Suprapubic skin (tissue), 4 donors: ENCODE measurements at regions not wholly inside any gene's neighbourhood (a gene's known extent, or its start where the extent isn't known, plus 50 kb on each side); places are given as distances from the start of the nearest gene placed in this dataset.

Experiments
- DNase-seq, 2 donors: peaks; one replicate each; pipeline ENCODE4 v3.0.0-alpha.2; 2019; ENCODE audit warnings: low spot score in 2 of 2
- H3K27ac ChIP-seq: fragments of 200-600 bp; sonication (generic); one replicate; pipeline ENCODE4 v1.5.1; 2019
- H3K27me3 ChIP-seq: fragments of 200-600 bp; sonication (generic); one replicate; pipeline ENCODE4 v1.5.1; 2019
- H3K36me3 ChIP-seq: fragments of 200-600 bp; sonication (generic); one replicate; pipeline ENCODE4 v1.5.1; 2019
- H3K4me1 ChIP-seq: fragments of 200-600 bp; sonication (generic); one replicate; pipeline ENCODE4 v1.5.1; 2019
- H3K4me3 ChIP-seq: fragments of 200-600 bp; sonication (generic); one replicate; pipeline ENCODE4 v1.5.1; 2019; ENCODE audit warnings: mild to moderate bottlenecking
- H3K9me3 ChIP-seq: fragments of 200-600 bp; sonication (generic); one replicate; pipeline ENCODE4 v1.5.1; 2019
- EP300 ChIP-seq: sonication (generic); formaldehyde crosslinking; IDR thresholded peaks from one replicate; pipeline ENCODE4 v1.6.1; 2017; ENCODE audit warnings: antibody characterized with exemption
- POLR2A ChIP-seq, 2 donors: fragments of 450-650 bp; IDR thresholded peaks; one replicate each; pipeline ENCODE4 v1.6.1; 2017; ENCODE audit warnings: antibody characterized with exemption in 2 of 2, mild to moderate bottlenecking in 2 of 2, moderate library complexity in 2 of 2
- POLR2AphosphoS5 ChIP-seq, 3 donors: sonication (generic); formaldehyde crosslinking; IDR thresholded peaks; one replicate each; pipeline ENCODE4 v1.6.1; 2017; ENCODE audit warnings: antibody characterized with exemption in 3 of 3
- WGBS: methylation state at CpG from one replicate; pipeline ENCODE4 v1.1.5; 2018; 5-methylcytosine and 5-hydroxymethylcytosine counted together
- TF ChIP-seq, protein P1 (sequence below), 2 donors: fragments of 200-600 bp in 1 of 2; fragments of 450-650 bp in 1 of 2; sonication (generic) in 1 of 2; IDR thresholded peaks; one replicate each; pipeline ENCODE4 v1.5.1; 2016 to 2019; ENCODE audit warnings: antibody characterized with exemption in 2 of 2, mild to moderate bottlenecking in 1 of 2, moderate library complexity in 1 of 2

DNA sequence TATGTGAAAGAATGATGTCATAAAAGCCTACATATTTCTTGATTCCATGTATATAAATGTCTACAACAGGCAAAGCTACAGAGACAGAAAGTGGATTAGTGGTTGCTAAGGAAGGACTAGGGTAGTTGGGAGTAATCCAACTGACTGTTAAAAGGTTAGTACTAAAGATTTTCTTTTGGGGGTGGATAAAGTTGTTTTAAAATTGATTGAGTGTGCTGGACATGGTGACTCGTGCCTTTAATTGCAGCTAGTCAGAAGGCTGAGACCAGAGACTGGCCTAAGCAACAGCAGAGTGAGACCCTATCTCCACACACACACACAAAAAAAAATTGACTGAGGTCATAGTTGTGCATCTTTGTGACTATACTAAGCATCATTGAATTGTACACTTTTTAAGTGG, 234.3 kb downstream of the C12orf50 start:
- H3K4me3 ChIP-seq, result no peak overlapping the region
- H3K9me3 ChIP-seq, result no peaks in the 10 kb centered on the region
- TF ChIP-seq EP300 (no peak), POLR2AphosphoS5 (IDR thresholded peaks at IDR 0.05) (no peak), POLR2A (IDR thresholded peaks at IDR 0.05) (no peak)
- TF ChIP-seq, protein P1, sequence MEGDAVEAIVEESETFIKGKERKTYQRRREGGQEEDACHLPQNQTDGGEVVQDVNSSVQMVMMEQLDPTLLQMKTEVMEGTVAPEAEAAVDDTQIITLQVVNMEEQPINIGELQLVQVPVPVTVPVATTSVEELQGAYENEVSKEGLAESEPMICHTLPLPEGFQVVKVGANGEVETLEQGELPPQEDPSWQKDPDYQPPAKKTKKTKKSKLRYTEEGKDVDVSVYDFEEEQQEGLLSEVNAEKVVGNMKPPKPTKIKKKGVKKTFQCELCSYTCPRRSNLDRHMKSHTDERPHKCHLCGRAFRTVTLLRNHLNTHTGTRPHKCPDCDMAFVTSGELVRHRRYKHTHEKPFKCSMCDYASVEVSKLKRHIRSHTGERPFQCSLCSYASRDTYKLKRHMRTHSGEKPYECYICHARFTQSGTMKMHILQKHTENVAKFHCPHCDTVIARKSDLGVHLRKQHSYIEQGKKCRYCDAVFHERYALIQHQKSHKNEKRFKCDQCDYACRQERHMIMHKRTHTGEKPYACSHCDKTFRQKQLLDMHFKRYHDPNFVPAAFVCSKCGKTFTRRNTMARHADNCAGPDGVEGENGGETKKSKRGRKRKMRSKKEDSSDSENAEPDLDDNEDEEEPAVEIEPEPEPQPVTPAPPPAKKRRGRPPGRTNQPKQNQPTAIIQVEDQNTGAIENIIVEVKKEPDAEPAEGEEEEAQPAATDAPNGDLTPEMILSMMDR (IDR thresholded peaks at IDR 0.05), result no peak
- DNase-seq, result no peak
- H3K27ac ChIP-seq, result no peak overlapping the region
- H3K27me3 ChIP-seq, result no peaks in the 10 kb centered on the region
- H3K4me1 ChIP-seq, result no peaks in the 10 kb centered on the region
- 78% methylated on average over 1 of the region's 1 CpG for WGBS
- H3K36me3 ChIP-seq, result no peaks in the 10 kb centered on the region

DNA sequence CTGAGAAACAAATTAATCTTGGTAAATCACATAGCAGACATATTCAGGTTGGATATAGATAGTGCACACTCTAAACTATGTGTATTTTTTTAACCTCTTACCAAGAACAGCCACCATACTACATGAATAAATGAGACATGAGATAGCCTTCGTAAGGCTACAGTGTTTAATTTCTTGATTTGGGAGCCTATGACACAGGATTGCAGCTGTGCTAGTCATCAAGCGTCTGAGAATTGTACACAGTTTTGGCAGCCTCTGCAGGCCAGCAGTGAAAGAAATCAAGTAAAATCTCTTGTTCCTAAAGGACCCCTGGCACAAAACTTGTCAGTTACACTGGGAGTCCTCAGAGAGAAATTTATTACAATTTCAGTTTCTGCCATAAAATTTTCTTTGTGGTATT, 236.1 kb downstream of the C12orf50 start:
- Histone ChIP-seq H3K27ac (no peak overlapping the region), H3K36me3 (no peaks in the 10 kb centered on the region), H3K4me3 (no peak overlapping the region), H3K27me3 (no peaks in the 10 kb centered on the region), H3K9me3 (no peaks in the 10 kb centered on the region), H3K4me1 (no peaks in the 10 kb centered on the region)
- WGBS, result 56% methylated on average over 2 of the region's 2 CpGs
- TF ChIP-seq EP300 (no peak), POLR2A (IDR thresholded peaks at IDR 0.05) (no peak), POLR2AphosphoS5 (IDR thresholded peaks at IDR 0.05) (no peak)
- TF ChIP-seq, protein P1 (IDR thresholded peaks at IDR 0.05), result no peak
- no peak for DNase-seq

DNA sequence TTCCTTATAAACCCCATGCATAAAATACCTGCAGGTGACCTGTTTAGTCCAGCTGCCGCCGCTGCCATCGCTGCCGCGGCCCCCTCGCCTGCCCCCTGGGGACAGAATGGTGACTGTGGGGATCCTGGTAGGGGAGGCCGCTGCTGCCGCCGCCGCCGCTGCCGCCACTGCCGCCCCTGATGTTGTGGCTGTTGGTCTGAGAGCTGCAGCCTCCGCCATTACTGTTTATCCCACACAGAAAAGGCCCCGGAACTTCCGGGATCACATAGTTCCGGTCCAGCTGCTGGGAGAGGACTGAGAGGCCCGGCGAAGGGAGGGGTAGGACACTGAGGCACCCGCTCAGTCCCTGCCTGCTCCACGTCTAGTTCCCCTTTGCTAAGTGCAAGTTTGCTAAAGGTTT, 244.9 kb downstream of the C12orf50 start:
- 97% methylated on average over 9 of the region's 21 CpGs for WGBS
- H3K4me3 ChIP-seq, result no peak overlapping the region
- no peaks in the 10 kb centered on the region for H3K36me3 ChIP-seq
- DNase-seq, result no peak
- TF ChIP-seq POLR2AphosphoS5 (IDR thresholded peaks at IDR 0.05) (no peak), EP300 (no peak), POLR2A (IDR thresholded peaks at IDR 0.05) (no peak)
- H3K4me1 ChIP-seq, result no peaks in the 10 kb centered on the region
- no peaks in the 10 kb centered on the region for H3K9me3 ChIP-seq
- no peaks in the 10 kb centered on the region for H3K27me3 ChIP-seq
- H3K27ac ChIP-seq, result no peak overlapping the region

DNA sequence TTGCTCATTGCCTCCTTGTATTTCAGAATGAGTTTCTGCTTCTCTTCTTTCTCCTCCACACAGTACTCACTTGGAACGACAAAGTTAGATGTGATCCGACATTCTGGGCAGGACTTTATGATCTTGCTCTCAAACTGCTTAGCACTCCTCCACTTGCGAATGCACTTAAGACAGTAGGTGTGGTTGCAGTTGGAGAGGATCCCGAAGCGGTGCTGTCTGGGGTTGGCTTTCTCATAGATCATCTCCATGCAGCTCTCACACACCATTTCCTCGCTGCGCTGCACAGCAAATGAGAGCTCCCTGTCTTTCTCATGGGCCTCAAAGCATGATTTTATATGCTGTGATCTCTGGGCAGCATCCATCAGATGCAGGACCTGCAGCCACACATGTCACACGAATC, 245.7 kb downstream of the C12orf50 start:
- no peak for DNase-seq
- no peaks in the 10 kb centered on the region for H3K36me3 ChIP-seq
- H3K4me1 ChIP-seq, result no peaks in the 10 kb centered on the region
- H3K27ac ChIP-seq, result no peak overlapping the region
- TF ChIP-seq POLR2A (IDR thresholded peaks at IDR 0.05) (no peak), EP300 (no peak), POLR2AphosphoS5 (IDR thresholded peaks at IDR 0.05) (no peak)
- TF ChIP-seq, protein P1 (IDR thresholded peaks at IDR 0.05), result no peak
- no peaks in the 10 kb centered on the region for H3K9me3 ChIP-seq
- WGBS, result 95% methylated on average over 8 of the region's 8 CpGs
- H3K4me3 ChIP-seq, result no peak overlapping the region
- no peaks in the 10 kb centered on the region for H3K27me3 ChIP-seq

DNA sequence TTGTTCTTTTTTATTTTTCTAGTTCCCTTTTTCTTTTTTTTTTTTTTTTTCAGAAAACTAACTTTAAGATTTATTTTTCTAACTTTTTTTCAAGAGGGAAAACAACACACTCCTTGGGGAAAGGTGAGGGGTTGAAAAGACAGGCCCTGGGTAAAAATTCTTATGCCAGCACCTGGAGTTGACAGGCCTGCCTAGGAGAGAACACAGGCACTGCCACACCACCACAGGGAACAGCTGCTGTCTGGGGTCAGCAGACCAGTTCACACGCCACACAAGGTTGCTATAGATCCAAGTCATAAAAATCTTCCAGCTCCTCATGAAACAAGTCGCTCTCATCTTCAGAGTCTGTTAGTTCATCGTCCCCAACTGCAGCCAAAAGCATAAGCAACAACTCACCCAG, 246.4 kb downstream of the C12orf50 start:
- WGBS, result 65% methylated on average over 3 of the region's 3 CpGs
- H3K36me3 ChIP-seq, result no peaks in the 10 kb centered on the region
- DNase-seq, result no peak
- H3K4me1 ChIP-seq, result no peaks in the 10 kb centered on the region
- no peaks in the 10 kb centered on the region for H3K9me3 ChIP-seq
- TF ChIP-seq POLR2AphosphoS5 (IDR thresholded peaks at IDR 0.05) (no peak), EP300 (no peak), POLR2A (IDR thresholded peaks at IDR 0.05) (no peak)
- TF ChIP-seq, protein P1 (IDR thresholded peaks at IDR 0.05), result no peak
- H3K4me3 ChIP-seq, result no peak overlapping the region
- H3K27me3 ChIP-seq, result no peaks in the 10 kb centered on the region
- H3K27ac ChIP-seq, result no peak overlapping the region

DNA sequence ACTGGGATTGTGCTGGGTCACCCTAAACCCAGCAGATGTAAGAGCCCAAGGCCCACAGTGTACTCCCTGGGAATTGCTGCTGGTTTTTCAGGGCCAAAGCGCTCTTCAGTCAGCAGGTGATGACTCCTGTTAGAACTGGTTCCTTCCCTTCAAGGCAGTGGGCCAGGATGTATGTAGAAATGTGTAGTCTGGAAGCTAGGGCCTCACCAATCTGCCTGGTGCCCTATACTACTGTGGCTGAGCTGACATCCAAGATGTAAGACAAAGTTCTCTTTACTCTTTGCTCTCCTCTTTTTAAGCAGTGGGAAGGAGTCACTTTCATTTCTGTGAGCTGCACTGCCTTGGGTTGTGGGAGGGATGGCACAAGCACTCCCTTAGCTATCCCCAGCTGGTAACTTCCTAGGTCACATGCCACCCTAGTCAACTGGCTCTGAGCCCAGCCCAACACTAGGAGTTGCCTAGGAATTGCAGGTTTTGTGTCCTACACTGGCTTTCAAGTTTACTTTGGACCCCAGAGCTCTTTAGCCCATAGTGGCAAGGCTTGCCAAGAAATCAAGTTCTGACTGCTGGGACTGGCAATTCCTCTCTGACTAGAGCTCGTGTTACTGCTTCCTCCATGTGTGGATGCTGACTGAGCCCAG, 249.2 kb downstream of the C12orf50 start:
- 81% methylated on average over 2 of the region's 2 CpGs for WGBS
- Histone ChIP-seq H3K4me1 (no peaks in the 10 kb centered on the region), H3K36me3 (no peaks in the 10 kb centered on the region), H3K27ac (no peak overlapping the region), H3K9me3 (no peaks in the 10 kb centered on the region), H3K27me3 (no peaks in the 10 kb centered on the region), H3K4me3 (no peak overlapping the region)
- TF ChIP-seq POLR2AphosphoS5 (IDR thresholded peaks at IDR 0.05) (no peak), EP300 (no peak), POLR2A (IDR thresholded peaks at IDR 0.05) (no peak)
- TF ChIP-seq, protein P1 (IDR thresholded peaks at IDR 0.05), result no peak
- no peak for DNase-seq
